NCI-H2029 (cell line): ENCODE measurements at regions not wholly inside any gene's neighbourhood (a gene's known extent, or its start where the extent isn't known, plus 50 kb on each side); places are given as distances from the start of the nearest gene placed in this dataset.

Experiments used
- DNase-seq: peaks from one replicate; lab custom pipeline; 2025; lab: John Stamatoyannopoulos, UW

- no peak for DNase-seq
These were observed 226.0 kb downstream of the SNX18 start for GRCh38 chr5:54743581-54743980.

GRCh38 chr5:54742417-54742891 lies 224.9 kb downstream of the SNX18 start:
- DNase-seq, result no peak

- DNase-seq, result no peak
These were observed 224.2 kb downstream of the SNX18 start for GRCh38 chr5:54741711-54742110.

GRCh38 chr5:54740141-54740540 lies 222.6 kb downstream of the SNX18 start:
- no peak for DNase-seq

GRCh38 chr5:54739371-54739770 lies 221.8 kb downstream of the SNX18 start:
- no peak for DNase-seq

DNA sequence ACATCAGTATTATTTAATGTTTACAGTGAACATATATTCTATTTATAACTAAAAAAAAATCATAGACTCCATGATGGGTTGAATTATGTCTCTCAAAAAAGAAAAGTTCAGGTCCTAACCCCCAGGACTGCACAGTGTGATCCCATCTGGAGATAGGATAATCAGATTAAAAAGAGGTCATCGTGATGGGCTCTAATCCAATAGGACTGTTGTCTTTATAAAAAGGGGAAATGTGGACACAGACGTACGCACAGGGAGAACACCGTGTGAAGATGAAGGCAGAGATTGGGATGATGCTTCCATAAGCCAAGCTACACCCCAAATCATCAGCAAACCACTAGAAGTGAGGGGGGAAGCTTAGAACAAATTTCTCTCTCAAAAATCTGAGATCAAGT lies 221.4 kb downstream of the SNX18 start:
- no peak for DNase-seq

DNA sequence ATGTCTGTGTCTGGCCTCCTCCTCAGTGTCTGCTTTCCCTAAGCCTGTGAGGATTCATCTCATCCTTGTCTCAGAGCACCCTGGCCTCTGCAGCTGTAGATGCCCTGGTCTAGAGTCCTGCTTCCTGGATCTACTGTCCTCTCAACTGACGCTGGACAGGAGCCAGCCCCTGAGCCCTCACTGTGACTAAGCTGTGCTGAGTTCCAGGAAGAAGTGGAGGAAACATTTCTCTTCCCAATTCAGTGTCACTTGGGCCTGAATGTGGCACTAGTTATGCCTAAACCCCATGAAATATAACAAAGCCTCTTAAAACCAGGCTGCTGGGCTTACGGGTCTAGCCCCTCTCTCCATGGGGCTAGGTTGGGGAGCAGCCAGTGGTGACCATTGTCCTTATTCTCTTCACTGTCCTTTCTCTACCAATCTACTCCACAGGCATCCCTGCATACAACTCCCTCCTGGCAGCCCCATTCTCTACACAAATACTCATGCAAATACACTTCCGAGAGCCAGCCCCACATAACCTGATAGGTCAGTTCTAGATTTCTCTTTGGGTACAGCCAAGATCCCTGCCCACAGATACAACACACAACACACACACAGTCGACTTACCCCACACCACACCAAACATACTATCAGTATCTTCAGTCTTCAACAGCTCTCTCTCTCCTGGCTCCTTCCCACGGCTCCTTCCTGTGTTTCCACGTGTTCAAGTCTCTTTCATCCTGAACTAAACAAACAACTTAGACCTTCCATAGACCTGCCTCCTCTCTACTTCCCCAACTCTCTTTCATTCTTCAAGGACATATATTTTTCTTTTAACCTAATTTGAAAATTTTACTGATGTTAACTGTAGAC lies 220.8 kb downstream of the SNX18 start:
- DNase-seq, result peak; percentile 63

DNA sequence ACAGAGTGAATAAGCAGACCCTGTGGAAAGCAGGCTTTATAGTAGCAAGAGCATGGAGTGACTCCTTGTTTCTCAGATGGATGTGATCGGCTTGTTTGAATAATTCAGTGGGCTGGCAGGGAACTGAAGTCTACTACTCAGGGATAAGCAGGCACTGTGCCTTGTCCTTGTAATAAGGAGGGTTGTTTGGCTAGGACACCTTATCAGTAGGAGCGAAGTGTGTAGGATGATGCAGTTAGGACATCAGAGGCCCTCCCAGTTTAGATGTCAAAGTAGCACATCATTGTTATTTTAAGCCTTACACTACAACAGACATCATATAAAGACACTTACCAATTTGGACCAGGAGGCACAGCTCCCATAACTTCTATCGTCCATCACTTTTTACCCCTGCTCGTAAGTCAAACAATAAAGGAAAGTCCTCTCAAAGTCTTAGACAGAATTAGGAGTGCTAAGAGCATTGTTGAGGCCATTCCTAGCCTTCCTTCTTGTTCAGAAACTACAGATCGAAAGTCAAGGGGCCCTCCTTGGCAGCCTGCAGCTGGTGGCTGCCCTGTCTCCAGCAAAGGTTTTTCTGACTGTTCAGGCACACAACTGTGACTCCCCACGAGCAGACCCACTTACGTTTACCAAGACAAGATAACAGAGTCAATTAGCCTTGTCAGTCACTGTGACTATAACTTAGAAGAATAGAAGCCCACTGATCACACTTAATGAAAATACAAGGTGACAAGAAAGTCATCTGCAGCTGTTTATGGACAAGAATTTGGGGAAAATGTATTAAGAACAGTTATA lies 218.6 kb downstream of the SNX18 start:
- no peak for DNase-seq

DNA sequence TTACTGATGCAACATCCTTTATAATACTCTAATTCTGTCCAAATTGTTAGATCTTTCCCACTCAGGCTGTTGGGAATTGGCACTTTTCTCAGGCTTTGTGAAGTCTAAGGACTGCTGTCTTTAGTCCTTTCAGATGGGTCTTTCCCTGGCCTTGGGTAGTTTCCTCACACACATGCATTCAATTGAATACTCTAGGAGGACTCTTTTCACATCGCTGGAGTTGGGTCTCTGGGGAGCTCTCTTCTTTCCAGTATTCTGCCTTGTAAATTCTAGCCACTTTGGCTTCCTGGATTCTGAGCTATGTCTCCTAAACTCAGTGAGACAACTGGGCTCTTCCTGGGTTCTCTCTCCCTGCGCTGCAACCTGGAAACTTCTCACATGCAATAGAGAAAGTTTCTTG lies 215.5 kb downstream of the SNX18 start:
- no peak for DNase-seq

GRCh38 chr5:54732108-54732507 lies 214.5 kb downstream of the SNX18 start:
- DNase-seq, result no peak

DNA sequence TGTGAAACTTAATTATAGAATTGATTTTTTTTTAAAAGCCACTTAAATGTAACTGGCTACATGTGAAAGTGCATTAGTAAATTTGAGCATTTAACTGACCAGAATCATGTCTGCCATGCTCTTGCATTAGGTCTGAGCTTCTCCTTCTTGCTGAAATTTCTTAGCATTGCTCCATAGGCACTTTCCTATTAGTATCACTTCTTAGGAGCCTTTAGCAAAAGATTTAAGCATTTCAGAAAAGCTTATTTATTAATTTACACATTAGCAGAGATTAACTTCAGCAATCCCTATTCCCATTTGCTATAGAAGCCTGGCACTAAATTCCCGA lies 211.0 kb downstream of the SNX18 start:
- DNase-seq, result no peak

DNA sequence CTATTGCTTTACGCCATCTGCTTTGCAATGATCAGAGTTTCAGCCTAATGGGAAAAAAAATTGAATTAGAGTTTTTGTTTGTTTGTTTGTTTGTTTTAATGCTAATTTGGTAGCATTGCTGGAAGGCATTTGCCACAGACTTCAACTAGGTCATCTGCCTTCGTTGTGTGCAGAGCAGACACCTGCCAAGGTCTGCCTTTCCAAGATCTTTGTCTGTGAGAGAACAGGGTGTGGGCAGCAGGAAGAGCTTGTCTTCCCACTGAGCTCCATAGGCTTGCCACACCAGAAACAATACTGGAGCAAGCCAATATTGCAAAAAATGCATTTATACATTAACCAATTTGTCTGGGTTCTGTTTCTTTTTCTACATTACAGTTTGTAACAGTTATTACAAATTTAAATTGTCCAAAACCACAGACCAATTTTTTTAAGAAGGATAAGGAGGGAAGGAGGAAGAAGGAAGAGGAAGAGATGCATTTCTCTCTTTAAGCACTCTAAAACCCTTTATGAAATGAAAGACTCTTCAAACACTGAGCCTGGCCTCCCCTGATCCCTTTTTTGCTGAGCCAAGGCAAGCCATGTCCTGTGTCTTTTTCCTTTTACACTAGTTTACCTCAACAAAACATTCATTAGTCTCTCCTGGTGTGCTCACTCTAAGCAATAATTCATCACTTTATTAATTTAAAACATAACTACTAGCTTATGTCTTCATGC lies 210.5 kb downstream of the SNX18 start:
- no peak for DNase-seq

DNA sequence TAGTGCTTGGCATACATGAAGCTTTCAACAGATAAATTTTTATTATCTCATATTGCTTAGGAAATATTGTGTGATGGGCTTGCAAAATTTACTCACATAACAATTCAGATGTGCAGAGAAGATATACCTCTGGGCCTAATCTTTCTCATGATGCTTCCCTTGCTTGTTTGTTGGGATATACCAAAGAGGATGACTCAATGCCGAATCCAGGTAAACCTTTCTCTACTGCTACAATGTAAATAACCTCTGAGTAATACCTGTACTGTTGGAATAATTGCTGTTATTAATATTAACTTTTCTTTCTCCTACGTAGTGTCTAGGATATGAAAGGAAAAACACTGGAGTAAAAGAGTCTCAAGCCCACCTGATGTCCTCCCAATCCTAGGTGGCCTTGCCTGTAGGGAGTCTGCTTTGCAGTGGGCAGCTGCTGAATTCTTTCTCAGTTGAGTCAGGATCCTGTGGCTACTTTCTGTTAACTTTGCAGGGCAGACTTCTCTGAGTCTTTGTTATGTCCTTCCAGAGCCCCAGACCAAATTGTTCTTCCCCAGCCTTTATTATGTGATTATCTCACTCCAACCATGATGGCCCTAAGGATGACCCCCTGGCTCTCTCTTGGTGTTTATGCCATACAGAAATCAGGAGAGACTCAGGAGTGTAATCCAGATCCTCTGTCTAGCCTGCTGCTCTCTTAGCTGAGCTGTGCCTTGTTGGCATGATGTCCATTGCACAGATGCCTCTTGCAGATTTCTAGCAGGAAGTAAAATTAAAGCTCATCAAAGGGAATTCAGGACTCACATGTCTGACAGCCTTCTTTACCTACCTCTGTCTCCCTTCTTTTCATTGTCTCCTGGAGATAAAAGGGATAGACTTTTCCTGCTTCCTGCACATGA lies 208.1 kb downstream of the SNX18 start:
- DNase-seq, result no peak

DNA sequence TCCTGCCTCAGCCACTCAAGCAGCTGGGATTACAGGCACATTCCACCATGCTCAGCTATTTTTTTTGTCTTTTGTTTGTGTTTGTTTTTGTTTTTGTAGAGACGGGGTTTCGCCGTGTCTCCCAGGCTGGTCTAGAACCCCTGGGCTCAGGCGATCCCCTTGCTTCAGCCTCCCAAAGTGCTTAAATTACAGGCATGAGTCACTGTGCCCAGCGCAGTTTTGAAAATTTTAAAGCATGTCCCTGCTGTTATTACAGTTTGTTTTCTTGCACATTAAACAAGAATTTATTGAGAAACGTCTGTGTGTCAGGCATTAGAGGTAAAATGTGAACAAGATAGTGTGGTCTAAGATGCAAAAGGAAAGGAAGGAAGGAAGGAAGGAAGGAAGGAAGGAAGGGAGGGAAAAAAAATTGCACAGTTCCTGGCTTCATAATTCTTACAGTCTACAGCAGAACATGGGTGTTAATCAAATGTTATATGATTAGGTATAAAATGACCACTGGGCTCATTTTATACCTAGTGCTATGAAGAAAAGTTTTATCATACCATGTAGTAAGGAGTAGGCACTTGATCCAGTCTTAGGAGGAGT lies 205.4 kb downstream of the SNX18 start:
- no peak for DNase-seq

GRCh38 chr5:54721951-54722654 lies 204.5 kb downstream of the SNX18 start:
- DNase-seq, result no peak

DNA sequence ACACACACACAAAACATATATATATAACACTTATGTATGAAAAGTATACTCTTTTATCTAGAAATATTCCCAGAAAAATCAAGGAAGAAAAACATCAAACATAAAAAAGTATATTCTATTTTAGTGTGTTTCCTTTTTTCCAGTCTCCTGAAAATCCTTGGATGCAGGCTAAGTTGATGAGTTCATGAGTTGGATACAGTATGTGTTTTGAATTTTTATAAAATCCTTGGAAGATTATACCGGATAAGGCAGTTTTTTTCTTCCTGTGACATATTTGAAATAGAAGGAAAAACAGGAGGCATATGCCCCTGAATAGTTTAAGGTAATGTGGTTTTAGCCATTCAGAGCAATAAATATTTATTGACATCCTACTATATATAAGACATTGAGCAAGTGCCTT lies 203.6 kb downstream of the SNX18 start:
- DNase-seq, result no peak

DNA sequence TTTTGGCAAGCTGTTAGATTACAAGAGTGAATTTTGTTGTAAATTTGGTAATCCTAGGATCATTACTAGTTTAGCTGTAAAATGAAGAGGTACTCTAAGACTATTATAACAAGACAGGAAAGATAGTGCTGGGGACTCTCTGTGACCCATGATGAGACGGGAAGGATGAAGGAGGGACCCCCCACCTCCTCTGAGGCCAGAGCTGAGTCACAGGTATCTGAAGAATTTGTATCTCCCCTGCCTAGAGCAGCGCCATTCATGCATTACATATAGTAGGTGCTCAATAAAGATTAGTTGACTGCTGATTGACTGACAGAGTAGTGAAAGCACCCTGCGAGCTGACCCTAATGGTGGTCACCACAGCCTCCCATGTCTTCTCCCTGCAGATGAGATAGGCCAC lies 202.8 kb downstream of the SNX18 start:
- DNase-seq, result no peak

- no peak for DNase-seq
These were observed 202.1 kb downstream of the SNX18 start for GRCh38 chr5:54719384-54720283.

- no peak for DNase-seq
These were observed 201.1 kb downstream of the SNX18 start for GRCh38 chr5:54718656-54719055.

GRCh38 chr5:54717870-54718269 lies 200.3 kb downstream of the SNX18 start:
- DNase-seq, result no peak
